ENCODE measurements at regions not wholly inside any gene's neighbourhood (a gene's known extent, or its start where the extent isn't known, plus 50 kb on each side); places are given as distances from the start of the nearest gene placed in this dataset.

GRCh38 chr9:129395633-129396364 is 217.7 kb upstream of the IER5L start:
- no peak overlapping the region for H3K4me3 ChIP-seq
- TF ChIP-seq CTCF (IDR thresholded peaks at IDR 0.05) (no peak), POLR2A (IDR thresholded peaks at IDR 0.05) (no peak)
- H3K27ac ChIP-seq = no peak overlapping the region
- WGBS, 4 donors = 52 to 81% (median 67%) methylated on average over 3 of the region's 3 CpGs
- no peaks in the 10 kb centered on the region for H3K36me3 ChIP-seq
- H3K27me3 ChIP-seq = no peaks in the 10 kb centered on the region
- DNase-seq (no peak), ATAC-seq (no peak)
- H3K4me1 ChIP-seq = peaks cover 0 to 8% (median 2%) of the 10 kb centered on the region in 12 donors
- H3K9me3 ChIP-seq = no peaks in the 10 kb centered on the region
- intact Hi-C loops (cut with DNase I) = no loop called here

GRCh38 chr9:129394886-129395279 is 216.8 kb upstream of the IER5L start:
- Histone ChIP-seq H3K27me3 (no peaks in the 10 kb centered on the region), H3K27ac (no peak overlapping the region), H3K4me1 (peaks cover 0 to 8% (median 1%) of the 10 kb centered on the region in 12 donors), H3K4me3 (no peak overlapping the region), H3K9me3 (no peaks in the 10 kb centered on the region), H3K36me3 (no peaks in the 10 kb centered on the region)
- peak in 1 of 5 donors; percentile 25 for DNase-seq
- intact Hi-C loops (cut with DNase I) = no loop called here
- TF ChIP-seq POLR2A (IDR thresholded peaks at IDR 0.05) = no peak
- TF ChIP-seq CTCF (IDR thresholded peaks at IDR 0.05) = no peak
- no peak for ATAC-seq
- 78 to 88% (median 82%) methylated on average over 3 of the region's 3 CpGs for WGBS, 4 donors

- intact Hi-C loops (cut with DNase I) = no loop called here
- Histone ChIP-seq H3K9me3 (no peaks in the 10 kb centered on the region), H3K27me3 (no peaks in the 10 kb centered on the region), H3K27ac (no peak overlapping the region), H3K4me3 (no peak overlapping the region), H3K4me1 (peaks cover 0 to 4% (median 0%) of the 10 kb centered on the region in 12 donors), H3K36me3 (no peaks in the 10 kb centered on the region)
- 76 to 81% (median 77%) methylated on average over 21 to 25 of the region's 25 CpGs for WGBS, 4 donors
- no peak for TF ChIP-seq POLR2A (IDR thresholded peaks at IDR 0.05)
- no peak for TF ChIP-seq CTCF (IDR thresholded peaks at IDR 0.05)
- peak in 1 of 5 donors; percentile 51 for DNase-seq
- no peak for ATAC-seq
Measured at GRCh38 chr9:129394061-129394885, 216.2 kb upstream of the IER5L start.

GRCh38 chr9:129393064-129393463 is 215.0 kb upstream of the IER5L start:
- intact Hi-C loops (cut with DNase I) = no loop called here
- Histone ChIP-seq H3K9me3 (no peaks in the 10 kb centered on the region), H3K27ac (no peak overlapping the region), H3K27me3 (no peaks in the 10 kb centered on the region), H3K4me1 (no peaks in the 10 kb centered on the region), H3K36me3 (no peaks in the 10 kb centered on the region), H3K4me3 (no peak overlapping the region)
- 88 to 90% (median 88%) methylated on average over 5 of the region's 5 CpGs for WGBS, 4 donors
- no peak for TF ChIP-seq POLR2A (IDR thresholded peaks at IDR 0.05)
- no peak for TF ChIP-seq CTCF (IDR thresholded peaks at IDR 0.05)
- ATAC-seq (no peak), DNase-seq (no peak)

Measured in heart left ventricle (tissue), 16 donors.